ENCODE measurements at regions not wholly inside any gene's neighbourhood (a gene's known extent, or its start where the extent isn't known, plus 50 kb on each side); places are given as distances from the start of the nearest gene placed in this dataset.

DNA sequence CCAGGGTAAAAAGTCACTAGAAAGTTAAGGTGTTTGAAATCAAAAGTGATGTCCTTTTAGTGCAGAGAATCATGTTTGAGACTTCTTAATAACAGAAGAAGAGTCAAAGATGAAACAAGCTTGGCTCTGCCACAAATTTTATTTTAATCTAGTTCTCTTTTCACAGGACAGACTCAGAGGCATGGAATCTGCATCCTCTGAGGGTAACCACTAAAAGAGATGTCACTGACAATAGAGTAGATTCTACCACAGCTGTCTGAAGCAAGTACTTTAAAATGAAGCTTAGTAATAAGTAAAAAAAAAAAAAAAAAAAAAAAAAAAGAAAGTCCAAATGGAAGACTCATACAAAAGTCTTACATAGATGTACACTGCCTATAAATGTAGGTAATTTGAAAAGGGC is 519.7 kb upstream of the PRMT6 start:
- Histone ChIP-seq H3K9ac (ENCODE audit: insufficient read depth, low read depth, low read length) (no peak overlapping the region), H3K4me2 (ENCODE audit: low read depth, low read length) (no peak overlapping the region), H3K79me2 (ENCODE audit: insufficient read depth, low read length) (no peaks in the 10 kb centered on the region), H3K4me1 (ENCODE audit: insufficient read depth, low read length) (no peaks in the 10 kb centered on the region), H3K36me3 (replicated peaks in 1 of 2; ENCODE audit: control insufficient read depth in 1 of 2, insufficient read depth in 2 of 2, low read length in 2 of 2) (no peaks in the 10 kb centered on the region), H2AFZ (ENCODE audit: low read length) (no peak overlapping the region), H3K27me3 (ENCODE audit: control insufficient read depth in 1 of 2, insufficient read depth in 2 of 2, low read length in 2 of 2) (no peaks in the 10 kb centered on the region), H3K9me3 (ENCODE audit: low read length) (peaks cover 84% of the 10 kb centered on the region), H4K20me1 (ENCODE audit: insufficient read depth, low read length) (no peaks in the 10 kb centered on the region), H3K4me3 (replicated peaks in 1 of 3; ENCODE audit: insufficient read depth in 1 of 3, low read depth in 2 of 3, low read length in 3 of 3) (no peak overlapping the region), H3K27ac (ENCODE audit: extremely low read length, insufficient read depth, low read length) (no peak overlapping the region)
- TF ChIP-seq MAZ (IDR thresholded peaks at IDR 0.05; ENCODE audit: borderline replicate concordance, low read depth, low read length) (no peak), MAZ (CRISPR knock-in tag; IDR thresholded peaks at IDR 0.05; ENCODE audit: low read depth) (no peak)
- in situ Hi-C loops (cut with HindIII; ENCODE audit: extremely low pct_ligation_motif_present, low pct_unique_long_range_greater_than_20kb) = no loop called here
- FAIRE-seq (no peak), DNase-seq (ENCODE audit: low spot score) (no peak), ATAC-seq (no peak)
- CTCF ChIA-PET (ENCODE audit: low intra/inter-chr PET ratio, low total read pairs) = no interaction called here
- POLR2A ChIA-PET = no interaction called here
- intact Hi-C loops (cut with micrococcal nuclease; ENCODE audit: unreplicated experiment) = no loop called here
- no TSS peak for BruUV-seq (replicated peaks)

DNA sequence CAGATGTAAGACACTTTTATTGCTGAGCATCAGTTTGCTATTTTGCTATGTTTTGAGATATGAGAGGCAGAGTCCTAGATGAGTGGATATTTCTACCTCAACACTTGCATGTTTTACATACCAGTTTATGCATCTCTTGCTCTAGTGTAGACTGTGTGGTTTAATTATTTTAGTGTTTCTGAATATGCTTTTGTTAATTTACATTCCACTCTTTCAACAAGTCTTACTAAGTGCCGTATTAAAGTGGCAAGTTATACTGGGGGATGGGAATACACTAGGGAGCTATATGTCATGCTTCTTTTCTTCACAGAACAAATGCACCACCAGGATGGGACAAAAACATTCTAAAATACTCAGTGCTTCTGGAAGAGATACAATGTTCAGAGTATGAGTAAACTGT is 507.7 kb upstream of the PRMT6 start:
- no peak overlapping the region for H3K4me2 ChIP-seq (ENCODE audit: low read depth, low read length)
- H3K4me1 ChIP-seq (ENCODE audit: insufficient read depth, low read length) = no peaks in the 10 kb centered on the region
- FAIRE-seq (no peak), ATAC-seq (no peak), DNase-seq (ENCODE audit: low spot score) (no peak)
- H3K79me2 ChIP-seq (ENCODE audit: insufficient read depth, low read length) = no peaks in the 10 kb centered on the region
- H2AFZ ChIP-seq (ENCODE audit: low read length) = no peak overlapping the region
- H3K9me3 ChIP-seq (ENCODE audit: low read length) = peaks cover 76% of the 10 kb centered on the region
- no TSS peak for BruUV-seq (replicated peaks)
- no peak overlapping the region for H3K9ac ChIP-seq (ENCODE audit: insufficient read depth, low read depth, low read length)
- 7% methylated on average over 1 of the region's 1 CpG for WGBS (ENCODE audit: low lambda C conversion rate)
- ChIA-PET POLR2A (no interaction called here), CTCF (ENCODE audit: low intra/inter-chr PET ratio, low total read pairs) (no interaction called here)
- H3K36me3 ChIP-seq (replicated peaks in 1 of 2; ENCODE audit: control insufficient read depth in 1 of 2, insufficient read depth in 2 of 2, low read length in 2 of 2) = no peaks in the 10 kb centered on the region
- intact Hi-C loops (cut with micrococcal nuclease; ENCODE audit: unreplicated experiment) (no loop called here), in situ Hi-C loops (cut with HindIII; ENCODE audit: extremely low pct_ligation_motif_present, low pct_unique_long_range_greater_than_20kb) (no loop called here)
- H3K4me3 ChIP-seq (replicated peaks in 1 of 3; ENCODE audit: insufficient read depth in 1 of 3, low read depth in 2 of 3, low read length in 3 of 3) = no peak overlapping the region
- no peaks in the 10 kb centered on the region for H3K27me3 ChIP-seq (ENCODE audit: control insufficient read depth in 1 of 2, insufficient read depth in 2 of 2, low read length in 2 of 2)
- H4K20me1 ChIP-seq (ENCODE audit: insufficient read depth, low read length) = no peaks in the 10 kb centered on the region
- no peak overlapping the region for H3K27ac ChIP-seq (ENCODE audit: extremely low read length, insufficient read depth, low read length)
- TF ChIP-seq, protein P1, sequence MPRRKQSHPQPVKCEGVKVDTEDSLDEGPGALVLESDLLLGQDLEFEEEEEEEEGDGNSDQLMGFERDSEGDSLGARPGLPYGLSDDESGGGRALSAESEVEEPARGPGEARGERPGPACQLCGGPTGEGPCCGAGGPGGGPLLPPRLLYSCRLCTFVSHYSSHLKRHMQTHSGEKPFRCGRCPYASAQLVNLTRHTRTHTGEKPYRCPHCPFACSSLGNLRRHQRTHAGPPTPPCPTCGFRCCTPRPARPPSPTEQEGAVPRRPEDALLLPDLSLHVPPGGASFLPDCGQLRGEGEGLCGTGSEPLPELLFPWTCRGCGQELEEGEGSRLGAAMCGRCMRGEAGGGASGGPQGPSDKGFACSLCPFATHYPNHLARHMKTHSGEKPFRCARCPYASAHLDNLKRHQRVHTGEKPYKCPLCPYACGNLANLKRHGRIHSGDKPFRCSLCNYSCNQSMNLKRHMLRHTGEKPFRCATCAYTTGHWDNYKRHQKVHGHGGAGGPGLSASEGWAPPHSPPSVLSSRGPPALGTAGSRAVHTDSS (CRISPR knock-in tag; conservative IDR thresholded peaks at IDR 0.05) = no peak
- TF ChIP-seq RBFOX2 (IDR thresholded peaks at IDR 0.05; ENCODE audit: low read depth, low read length) (no peak), GATAD2A (CRISPR knock-in tag; IDR thresholded peaks at IDR 0.05) (no peak), DMAP1 (CRISPR knock-in tag; IDR thresholded peaks at IDR 0.05) (no peak), ZC3H13 (CRISPR knock-in tag; IDR thresholded peaks at IDR 0.05) (no peak), RNF2 (conservative IDR thresholded peaks at IDR 0.05; ENCODE audit: low read depth) (no peak), ZNF326 (CRISPR knock-in tag; IDR thresholded peaks at IDR 0.05; ENCODE audit: borderline replicate concordance) (no peak), FOXJ3 (CRISPR knock-in tag; IDR thresholded peaks at IDR 0.05; ENCODE audit: borderline replicate concordance) (no peak), KDM5B (CRISPR knock-in tag; IDR thresholded peaks at IDR 0.05; ENCODE audit: borderline replicate concordance) (no peak), MIER2 (CRISPR knock-in tag; IDR thresholded peaks at IDR 0.05) (no peak), PHF5A (CRISPR knock-in tag; IDR thresholded peaks at IDR 0.05; ENCODE audit: low read depth, unreplicated experiment) (no peak), ZSCAN30 (CRISPR knock-in tag; IDR thresholded peaks at IDR 0.05) (no peak)
